ENCODE measurements at regions not wholly inside any gene's neighbourhood (a gene's known extent, or its start where the extent isn't known, plus 50 kb on each side); places are given as distances from the start of the nearest gene placed in this dataset.

DNA sequence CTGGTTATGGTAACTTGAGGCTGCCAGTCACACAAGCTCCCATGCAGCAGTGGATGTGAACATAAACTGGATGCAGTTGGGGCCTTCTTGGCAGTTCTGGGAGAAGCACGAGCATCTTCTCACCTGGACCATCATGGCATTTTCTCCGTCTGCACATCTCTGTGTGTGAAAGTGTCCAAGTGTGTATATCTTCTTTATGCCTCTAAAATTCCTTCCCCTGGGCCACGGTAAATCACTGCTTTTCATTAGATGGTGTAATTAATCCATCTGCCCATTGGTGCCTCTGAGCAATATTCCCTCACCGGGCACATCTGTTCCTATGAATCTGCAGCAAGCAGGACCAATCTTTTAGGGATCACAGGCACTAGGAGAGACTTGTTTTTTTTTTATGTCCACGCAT, 138.0 kb downstream of the MAP3K7 start:
- TF ChIP-seq, protein P1, sequence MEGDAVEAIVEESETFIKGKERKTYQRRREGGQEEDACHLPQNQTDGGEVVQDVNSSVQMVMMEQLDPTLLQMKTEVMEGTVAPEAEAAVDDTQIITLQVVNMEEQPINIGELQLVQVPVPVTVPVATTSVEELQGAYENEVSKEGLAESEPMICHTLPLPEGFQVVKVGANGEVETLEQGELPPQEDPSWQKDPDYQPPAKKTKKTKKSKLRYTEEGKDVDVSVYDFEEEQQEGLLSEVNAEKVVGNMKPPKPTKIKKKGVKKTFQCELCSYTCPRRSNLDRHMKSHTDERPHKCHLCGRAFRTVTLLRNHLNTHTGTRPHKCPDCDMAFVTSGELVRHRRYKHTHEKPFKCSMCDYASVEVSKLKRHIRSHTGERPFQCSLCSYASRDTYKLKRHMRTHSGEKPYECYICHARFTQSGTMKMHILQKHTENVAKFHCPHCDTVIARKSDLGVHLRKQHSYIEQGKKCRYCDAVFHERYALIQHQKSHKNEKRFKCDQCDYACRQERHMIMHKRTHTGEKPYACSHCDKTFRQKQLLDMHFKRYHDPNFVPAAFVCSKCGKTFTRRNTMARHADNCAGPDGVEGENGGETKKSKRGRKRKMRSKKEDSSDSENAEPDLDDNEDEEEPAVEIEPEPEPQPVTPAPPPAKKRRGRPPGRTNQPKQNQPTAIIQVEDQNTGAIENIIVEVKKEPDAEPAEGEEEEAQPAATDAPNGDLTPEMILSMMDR (conservative IDR thresholded peaks at IDR 0.05; ENCODE audit: low read length) = no peak
- TF ChIP-seq EZH2phosphoT487 (IDR thresholded peaks at IDR 0.05; ENCODE audit: borderline replicate concordance) = no peak
